Activated B cell treated with CpG ODN at 0.5 μM for 24 hours (primary cell): ENCODE measurements at regions not wholly inside any gene's neighbourhood (a gene's known extent, or its start where the extent isn't known, plus 50 kb on each side); places are given as distances from the start of the nearest gene placed in this dataset.

Experiments
- ATAC-seq: fragments of 200-7000 bp; cut with Tn5 transposase; one replicate; pipeline ENCODE4 v1.10.0; 2021; ENCODE audit warnings: low read depth, mild to moderate bottlenecking, moderate library complexity
- CTCF ChIA-PET: fragments of 350-600 bp; sonication (Branson Sonifier 250); formaldehyde crosslinking; loops from one replicate; lab custom pipeline; 2021; ENCODE audit warnings: antibody characterized with exemption; lab: Charles Lee
- POLR2A ChIA-PET: fragments of 350-600 bp; sonication (Branson Sonifier 250); formaldehyde crosslinking; loops from one replicate; lab custom pipeline; 2021; ENCODE audit warnings: antibody characterized with exemption; lab: Charles Lee
- DNase-seq: peaks from one replicate; pipeline ENCODE4 v3.0.0; 2022
- H3K27ac Mint-ChIP-seq: one replicate; pipeline ENCODE4 v1.8.0; 2020; ENCODE audit warnings: mixed read lengths
- H3K27me3 Mint-ChIP-seq: one replicate; pipeline ENCODE4 v1.8.0; 2021; ENCODE audit warnings: mixed read lengths
- H3K36me3 Mint-ChIP-seq: one replicate; pipeline ENCODE4 v1.8.0; 2021; ENCODE audit warnings: low read depth, mixed read lengths
- H3K4me1 Mint-ChIP-seq: one replicate; pipeline ENCODE4 v1.8.0; 2021; ENCODE audit warnings: mixed read lengths
- H3K4me3 Mint-ChIP-seq: one replicate; pipeline ENCODE4 v1.8.0; 2020; ENCODE audit warnings: mild to moderate bottlenecking, mixed read lengths
- H3K9me3 Mint-ChIP-seq: one replicate; pipeline ENCODE4 v1.8.0; 2020; ENCODE audit warnings: mixed read lengths
- CTCF ChIP-seq: fragments of 200-600 bp; IDR thresholded peaks from one replicate; pipeline ENCODE4 v1.8.0; 2022; ENCODE audit warnings: antibody characterized with exemption, mild to moderate bottlenecking
- intact Hi-C: fragments of 100-400 bp; cut with micrococcal nuclease; formaldehyde crosslinking; loops from one replicate; pipeline ENCODE4 v1.15.1; 2024

GRCh38 chr10:78414380-78414779, 380.7 kb downstream of the RPS24 start:
- TF ChIP-seq CTCF, result no peak
- intact Hi-C loops, result no loop called here
- Mint-ChIP-seq H3K9me3 (no peaks in the 10 kb centered on the region), H3K36me3 (no peaks in the 10 kb centered on the region), H3K27ac (no peak overlapping the region), H3K4me3 (no peak overlapping the region), H3K4me1 (no peaks in the 10 kb centered on the region), H3K27me3 (no peaks in the 10 kb centered on the region)
- CTCF ChIA-PET, result no interaction called here
- DNase-seq (no peak), ATAC-seq (no peak)
- POLR2A ChIA-PET, result no interaction called here

- intact Hi-C loops, result no loop called here
Observed at GRCh38 chr10:78415111-78415510, 381.4 kb downstream of the RPS24 start.

DNA sequence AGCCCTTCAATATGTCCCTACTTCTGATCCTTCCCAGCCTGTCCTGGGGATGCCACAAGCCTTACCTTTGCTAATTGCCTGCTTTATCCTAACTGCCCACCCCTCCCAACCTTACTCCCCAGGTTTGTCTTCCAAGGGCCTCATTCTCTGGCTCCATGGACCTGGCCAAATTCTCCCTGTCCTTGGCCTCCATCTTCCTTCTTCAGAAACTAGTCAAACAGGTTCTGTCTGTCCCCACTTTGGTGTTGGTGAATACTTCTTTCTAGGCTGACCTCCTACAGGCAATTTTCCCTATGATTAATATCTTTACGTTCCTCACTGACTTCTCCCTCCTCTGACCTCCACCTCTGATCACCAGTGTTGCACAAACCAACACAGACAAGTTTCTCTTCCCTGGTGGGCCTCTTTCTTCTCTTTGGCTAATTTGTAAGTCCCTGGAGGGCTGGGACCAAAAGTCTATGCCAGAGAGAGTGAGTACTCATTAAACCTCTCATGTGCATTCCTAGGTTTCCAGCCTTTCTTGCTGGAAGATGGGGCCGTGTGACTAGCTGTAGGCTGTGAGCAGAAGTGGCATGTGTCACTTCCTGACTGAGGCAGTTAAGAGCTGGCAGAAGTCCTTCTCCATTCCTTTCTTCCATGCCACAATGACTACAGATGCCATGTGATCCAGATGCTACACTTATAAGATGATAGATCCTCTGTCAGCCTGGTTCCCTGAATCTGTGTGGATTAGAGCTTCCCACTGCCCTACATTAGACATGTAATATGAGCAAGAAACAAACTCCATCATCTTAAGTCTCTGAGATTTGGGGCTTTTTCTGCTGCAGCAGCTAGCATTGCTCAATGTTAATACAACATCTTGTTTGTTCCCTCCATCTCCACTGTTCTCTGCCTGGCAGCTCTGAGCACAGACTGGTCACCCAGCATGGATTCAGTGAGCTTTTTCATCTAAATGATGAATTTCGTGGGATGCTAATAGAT, 382.7 kb downstream of the RPS24 start:
- ATAC-seq, result no peak
- intact Hi-C loops, result no loop called here
- Mint-ChIP-seq H3K36me3 (no peaks in the 10 kb centered on the region), H3K9me3 (no peaks in the 10 kb centered on the region), H3K4me3 (no peak overlapping the region), H3K4me1 (no peaks in the 10 kb centered on the region), H3K27me3 (peaks cover 6% of the 10 kb centered on the region), H3K27ac (no peak overlapping the region)
- no peak for DNase-seq
- ChIA-PET POLR2A (no interaction called here), CTCF (no interaction called here)
- TF ChIP-seq CTCF, result no peak

More at GRCh38 chr10:78415111-78415510, 381.4 kb downstream of the RPS24 start:
- CTCF ChIA-PET, result no interaction called here
- H3K36me3 Mint-ChIP-seq, result no peaks in the 10 kb centered on the region
- no peak overlapping the region for H3K4me3 Mint-ChIP-seq
- TF ChIP-seq CTCF, result no peak
- POLR2A ChIA-PET, result no interaction called here
- no peaks in the 10 kb centered on the region for H3K9me3 Mint-ChIP-seq
- DNase-seq (no peak), ATAC-seq (no peak)
- no peaks in the 10 kb centered on the region for H3K4me1 Mint-ChIP-seq
- H3K27ac Mint-ChIP-seq, result no peak overlapping the region
- H3K27me3 Mint-ChIP-seq, result no peaks in the 10 kb centered on the region

DNA sequence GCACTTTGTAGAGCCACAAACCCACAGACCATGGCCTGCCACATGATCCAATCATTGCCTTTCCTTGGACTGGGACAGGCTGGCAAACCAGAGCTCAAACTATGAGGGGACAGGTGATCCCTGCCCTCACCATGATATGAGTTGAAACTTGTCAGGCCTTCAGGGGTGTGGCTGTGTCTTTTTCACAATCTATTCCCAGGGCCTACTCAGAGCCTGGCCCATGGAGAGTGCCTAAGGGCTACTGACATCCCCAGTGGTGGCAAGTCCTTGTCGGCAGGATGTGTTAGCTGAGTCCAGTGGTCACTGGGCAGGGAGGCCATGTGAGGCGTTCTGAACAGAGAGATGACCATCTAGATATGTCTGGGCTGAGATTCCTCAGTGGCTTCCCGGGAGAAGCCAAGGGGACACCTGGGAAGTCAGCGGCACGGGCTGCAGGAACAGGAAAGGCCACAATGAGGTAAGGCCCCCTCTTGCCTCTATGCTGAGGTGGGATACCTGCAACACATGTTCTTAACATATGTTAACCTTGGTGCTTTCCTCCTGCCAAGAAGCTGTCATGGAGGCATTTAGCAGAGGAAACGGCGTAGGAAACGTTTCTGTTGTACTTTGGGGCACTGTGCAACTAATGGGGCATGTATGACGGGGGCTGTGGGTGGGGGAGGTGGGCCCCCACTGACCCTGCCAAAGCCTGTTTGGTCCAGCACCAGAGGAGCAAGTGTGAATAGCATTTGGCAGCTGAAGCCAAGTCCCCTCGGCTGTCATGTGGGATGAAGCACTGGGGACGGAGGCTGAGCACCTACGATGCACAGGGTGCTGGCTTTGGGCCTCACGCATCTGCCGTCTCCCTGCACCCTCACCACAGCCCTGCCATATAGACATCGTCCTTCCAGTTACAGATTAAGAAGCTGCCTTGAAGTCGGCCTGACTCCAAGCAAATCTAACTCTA, 384.0 kb downstream of the RPS24 start:
- no peaks in the 10 kb centered on the region for H3K36me3 Mint-ChIP-seq
- peaks cover 6% of the 10 kb centered on the region for H3K27me3 Mint-ChIP-seq
- ChIA-PET POLR2A (no interaction called here), CTCF (no interaction called here)
- DNase-seq (no peak), ATAC-seq (no peak)
- intact Hi-C loops, result no loop called here
- no peaks in the 10 kb centered on the region for H3K9me3 Mint-ChIP-seq
- H3K4me3 Mint-ChIP-seq, result no peak overlapping the region
- no peaks in the 10 kb centered on the region for H3K4me1 Mint-ChIP-seq
- no peak for TF ChIP-seq CTCF
- H3K27ac Mint-ChIP-seq, result no peak overlapping the region
